Cardiac muscle cell (in vitro differentiated cells and primary cell): ENCODE measurements at regions not wholly inside any gene's neighbourhood (a gene's known extent, or its start where the extent isn't known, plus 50 kb on each side); places are given as distances from the start of the nearest gene placed in this dataset.

Experiments used
- DNase-seq, 2 donors: peaks; one replicate each; pipeline versions ENCODE4 v3.0.0 to v3.0.0-alpha.2; 2010 to 2017; ENCODE audit warnings: low read depth in 1 of 2, low spot score in 1 of 2
- H3K27ac ChIP-seq: fragments of 200-600 bp; sonication (generic); 2 replicates; pipeline ENCODE4 v1.5.1; 2016
- H3K27me3 ChIP-seq: fragments of 200-600 bp; sonication (generic); 2 replicates; pipeline ENCODE4 v1.6.0; 2016; ENCODE audit warnings: control low read depth
- H3K36me3 ChIP-seq: fragments of 200-600 bp; sonication (generic); 2 replicates; pipeline ENCODE4 v1.5.1; 2016; ENCODE audit warnings: control low read depth
- H3K4me1 ChIP-seq: fragments of 200-600 bp; sonication (generic); 2 replicates; pipeline ENCODE4 v1.8.1; 2017; ENCODE audit warnings: low read depth, mild to moderate bottlenecking, mixed run types
- H3K4me3 ChIP-seq: fragments of 200-600 bp; sonication (generic); 2 replicates; pipeline ENCODE4 v1.5.1; 2016; ENCODE audit warnings: mild to moderate bottlenecking
- H3K9me3 ChIP-seq: fragments of 200-600 bp; sonication (generic); 2 replicates; pipeline ENCODE4 v1.5.1; 2017; ENCODE audit warnings: low read depth, mild to moderate bottlenecking, control low read depth
- TF ChIP-seq, protein P1 (sequence below): IDR thresholded peaks from 2 replicates; pipeline ENCODE4 v1.5.1; 2012; ENCODE audit warnings: low read depth, mild to moderate bottlenecking, low read length

- H3K9me3 ChIP-seq = no peaks in the 10 kb centered on the region
- DNase-seq = no peak
- H3K4me3 ChIP-seq = no peak overlapping the region
- no peaks in the 10 kb centered on the region for H3K27me3 ChIP-seq
- TF ChIP-seq, protein P1, sequence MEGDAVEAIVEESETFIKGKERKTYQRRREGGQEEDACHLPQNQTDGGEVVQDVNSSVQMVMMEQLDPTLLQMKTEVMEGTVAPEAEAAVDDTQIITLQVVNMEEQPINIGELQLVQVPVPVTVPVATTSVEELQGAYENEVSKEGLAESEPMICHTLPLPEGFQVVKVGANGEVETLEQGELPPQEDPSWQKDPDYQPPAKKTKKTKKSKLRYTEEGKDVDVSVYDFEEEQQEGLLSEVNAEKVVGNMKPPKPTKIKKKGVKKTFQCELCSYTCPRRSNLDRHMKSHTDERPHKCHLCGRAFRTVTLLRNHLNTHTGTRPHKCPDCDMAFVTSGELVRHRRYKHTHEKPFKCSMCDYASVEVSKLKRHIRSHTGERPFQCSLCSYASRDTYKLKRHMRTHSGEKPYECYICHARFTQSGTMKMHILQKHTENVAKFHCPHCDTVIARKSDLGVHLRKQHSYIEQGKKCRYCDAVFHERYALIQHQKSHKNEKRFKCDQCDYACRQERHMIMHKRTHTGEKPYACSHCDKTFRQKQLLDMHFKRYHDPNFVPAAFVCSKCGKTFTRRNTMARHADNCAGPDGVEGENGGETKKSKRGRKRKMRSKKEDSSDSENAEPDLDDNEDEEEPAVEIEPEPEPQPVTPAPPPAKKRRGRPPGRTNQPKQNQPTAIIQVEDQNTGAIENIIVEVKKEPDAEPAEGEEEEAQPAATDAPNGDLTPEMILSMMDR = no peak
- H3K4me1 ChIP-seq = no peaks in the 10 kb centered on the region
- H3K36me3 ChIP-seq = no peaks in the 10 kb centered on the region
- no peak overlapping the region for H3K27ac ChIP-seq
Observed at GRCh38 chr18:34542625-34543024, 167.5 kb upstream of the DTNA start.

DNA sequence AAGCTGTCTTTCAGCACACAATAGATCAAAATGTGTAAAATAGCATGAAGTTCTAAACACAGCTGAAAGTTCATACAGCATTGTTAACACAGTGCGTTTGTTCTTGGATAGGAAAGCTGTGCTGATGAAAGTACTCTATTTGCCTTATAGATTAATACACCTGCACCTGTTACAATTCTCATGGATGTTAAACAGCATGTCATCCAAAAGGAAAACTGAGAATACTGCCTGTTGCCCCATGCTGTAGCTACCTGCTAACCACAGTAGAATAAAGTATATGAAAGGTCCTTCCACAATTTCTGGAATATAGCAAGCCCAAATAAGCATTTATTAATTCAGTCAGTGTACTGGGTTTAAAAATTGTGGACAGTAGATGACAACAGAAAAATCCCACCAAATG lies 166.7 kb upstream of the DTNA start:
- Histone ChIP-seq H3K27ac (no peak overlapping the region), H3K4me1 (no peaks in the 10 kb centered on the region), H3K4me3 (no peak overlapping the region), H3K27me3 (no peaks in the 10 kb centered on the region), H3K36me3 (no peaks in the 10 kb centered on the region), H3K9me3 (no peaks in the 10 kb centered on the region)
- TF ChIP-seq, protein P1 = no peak
- DNase-seq = no peak

DNA sequence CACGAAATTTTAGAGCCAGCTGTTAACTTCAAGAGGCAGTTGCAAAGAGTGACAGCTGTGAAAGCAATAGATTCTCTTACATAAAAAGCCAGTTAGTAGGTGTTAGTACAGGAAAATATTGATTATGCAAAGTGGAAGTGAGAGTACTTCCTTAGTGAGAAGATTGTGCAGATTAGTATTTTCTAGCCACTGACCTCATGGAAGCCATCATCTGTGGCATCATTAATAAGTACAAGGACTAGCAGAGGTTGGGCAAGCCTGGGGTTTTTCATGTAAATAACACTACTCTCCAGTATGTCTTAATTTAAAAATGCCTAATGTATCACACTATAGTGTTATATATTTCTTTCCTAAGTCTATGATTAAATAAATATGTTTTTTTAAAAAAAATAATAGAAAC lies 166.2 kb upstream of the DTNA start:
- Histone ChIP-seq H3K27ac (no peak overlapping the region), H3K27me3 (no peaks in the 10 kb centered on the region), H3K4me1 (no peaks in the 10 kb centered on the region), H3K9me3 (no peaks in the 10 kb centered on the region), H3K4me3 (no peak overlapping the region), H3K36me3 (no peaks in the 10 kb centered on the region)
- DNase-seq = no peak
- TF ChIP-seq, protein P1 = no peak

DNA sequence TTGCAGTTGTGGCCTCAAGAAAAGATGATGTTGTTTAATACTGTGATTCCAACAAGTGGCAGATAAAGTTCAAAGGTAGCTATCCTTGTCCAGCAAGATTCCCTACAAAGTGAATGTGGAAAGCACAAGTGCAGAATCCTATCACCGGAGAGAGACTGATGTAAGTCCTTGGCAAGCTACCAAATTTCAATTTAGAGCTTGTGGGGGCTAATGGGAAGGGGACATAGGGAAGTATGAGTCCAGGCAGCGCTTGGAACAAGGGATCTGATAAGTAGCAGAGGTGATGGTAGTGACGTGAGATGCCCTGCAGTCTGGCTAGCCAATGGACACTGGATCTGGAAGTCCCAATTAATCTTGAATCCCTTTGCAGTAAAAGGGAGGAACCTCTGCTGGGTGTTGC lies 165.2 kb upstream of the DTNA start:
- H3K9me3 ChIP-seq = no peaks in the 10 kb centered on the region
- H3K27ac ChIP-seq = no peak overlapping the region
- TF ChIP-seq, protein P1 = no peak
- H3K4me1 ChIP-seq = no peaks in the 10 kb centered on the region
- no peaks in the 10 kb centered on the region for H3K36me3 ChIP-seq
- H3K27me3 ChIP-seq = no peaks in the 10 kb centered on the region
- DNase-seq = no peak
- H3K4me3 ChIP-seq = no peak overlapping the region

DNA sequence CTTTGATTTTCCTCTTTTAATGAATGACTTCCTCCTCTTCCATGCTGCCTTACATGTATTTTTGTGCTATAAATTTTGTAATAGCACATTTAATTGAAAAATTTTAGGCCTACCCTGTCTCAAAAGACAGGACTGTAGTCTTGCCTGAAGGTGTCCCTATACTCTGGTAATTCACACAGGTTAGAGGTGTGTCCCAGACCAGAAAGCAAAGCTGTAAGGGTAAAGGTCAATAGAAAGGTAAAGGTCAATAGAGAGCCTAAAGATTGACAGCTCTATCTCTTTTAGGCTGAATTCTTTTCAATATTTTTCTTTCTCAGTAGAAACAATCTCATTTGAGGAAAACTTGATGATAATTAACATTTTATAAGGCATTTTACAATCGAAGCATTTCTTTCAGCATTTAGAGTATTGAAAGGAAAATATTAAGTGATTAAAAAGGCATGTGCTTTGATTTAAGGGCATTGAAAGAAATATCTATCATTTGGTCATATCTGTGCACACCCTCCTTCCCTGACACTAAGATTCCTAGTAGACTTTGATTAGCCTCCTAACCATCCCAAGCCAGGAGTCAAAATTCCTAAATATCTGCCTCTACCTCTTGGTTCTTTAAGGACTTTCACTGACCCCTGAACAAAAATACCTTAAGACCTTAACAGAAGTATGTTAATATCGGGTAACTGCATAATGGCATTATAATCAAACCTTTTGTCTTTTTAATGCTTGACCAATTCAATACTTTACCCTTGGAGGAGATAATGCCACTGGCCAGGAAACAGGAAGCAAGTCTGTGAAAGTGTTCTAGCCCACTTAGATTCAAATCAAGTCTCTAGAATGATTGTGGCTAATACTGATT lies 161.8 kb upstream of the DTNA start:
- Histone ChIP-seq H3K27me3 (no peaks in the 10 kb centered on the region), H3K4me3 (no peak overlapping the region), H3K27ac (no peak overlapping the region), H3K36me3 (no peaks in the 10 kb centered on the region), H3K4me1 (no peaks in the 10 kb centered on the region), H3K9me3 (no peaks in the 10 kb centered on the region)
- TF ChIP-seq, protein P1 = no peak
- DNase-seq = no peak
